ENCODE measurements at regions not wholly inside any gene's neighbourhood (a gene's known extent, or its start where the extent isn't known, plus 50 kb on each side); places are given as distances from the start of the nearest gene placed in this dataset.

GRCh38 chr6:81897793-81898192 is 145.3 kb upstream of the TENT5A start:
- ATAC-seq (ENCODE audit: low FRiP score), result no peak
- no peak for DNase-seq (ENCODE audit: low spot score)
- TF ChIP-seq CTCF (IDR thresholded peaks at IDR 0.05), result no peak

- ATAC-seq (ENCODE audit: low FRiP score) (no peak), DNase-seq (ENCODE audit: low spot score) (no peak)
- no peak for TF ChIP-seq CTCF (IDR thresholded peaks at IDR 0.05)
These were observed 144.3 kb upstream of the TENT5A start for GRCh38 chr6:81896525-81897503.

- no peak for ATAC-seq (ENCODE audit: low FRiP score)
- no peak for TF ChIP-seq CTCF (IDR thresholded peaks at IDR 0.05)
These were observed 143.2 kb upstream of the TENT5A start for GRCh38 chr6:81895511-81896185.

GRCh38 chr6:81894788-81895271 is 142.3 kb upstream of the TENT5A start:
- no peak for TF ChIP-seq CTCF (IDR thresholded peaks at IDR 0.05)
- peak; percentile 19 for ATAC-seq (ENCODE audit: low FRiP score)
- DNase-seq (ENCODE audit: low spot score), result no peak

More at GRCh38 chr6:81895511-81896185, 143.2 kb upstream of the TENT5A start:
- no peak for DNase-seq (ENCODE audit: low spot score)

- TF ChIP-seq CTCF (IDR thresholded peaks at IDR 0.05), result no peak
- DNase-seq (ENCODE audit: low spot score) (no peak), ATAC-seq (ENCODE audit: low FRiP score) (peak; percentile 94)
These were observed 141.8 kb upstream of the TENT5A start for GRCh38 chr6:81894306-81894705.

- TF ChIP-seq CTCF (IDR thresholded peaks at IDR 0.05), result no peak
- ATAC-seq (ENCODE audit: low FRiP score) (no peak), DNase-seq (ENCODE audit: low spot score) (no peak)
These were observed 140.4 kb upstream of the TENT5A start for GRCh38 chr6:81892891-81893290.
